Suprapubic skin (tissue), 4 donors: ENCODE measurements at regions not wholly inside any gene's neighbourhood (a gene's known extent, or its start where the extent isn't known, plus 50 kb on each side); places are given as distances from the start of the nearest gene placed in this dataset.
"Not testable (repeated sequence)": the region's sequence is repeated elsewhere in the genome, so short reads cannot be mapped to it uniquely, and the experiment has no call there.

Experiments used
- DNase-seq, 2 donors: peaks; one replicate each; pipeline ENCODE4 v3.0.0-alpha.2; 2019; ENCODE audit warnings: low spot score in 2 of 2
- H3K27ac ChIP-seq: fragments of 200-600 bp; sonication (generic); one replicate; pipeline ENCODE4 v1.5.1; 2019
- H3K27me3 ChIP-seq: fragments of 200-600 bp; sonication (generic); one replicate; pipeline ENCODE4 v1.5.1; 2019
- H3K36me3 ChIP-seq: fragments of 200-600 bp; sonication (generic); one replicate; pipeline ENCODE4 v1.5.1; 2019
- H3K4me1 ChIP-seq: fragments of 200-600 bp; sonication (generic); one replicate; pipeline ENCODE4 v1.5.1; 2019
- H3K4me3 ChIP-seq: fragments of 200-600 bp; sonication (generic); one replicate; pipeline ENCODE4 v1.5.1; 2019; ENCODE audit warnings: mild to moderate bottlenecking
- H3K9me3 ChIP-seq: fragments of 200-600 bp; sonication (generic); one replicate; pipeline ENCODE4 v1.5.1; 2019
- EP300 ChIP-seq: sonication (generic); formaldehyde crosslinking; IDR thresholded peaks from one replicate; pipeline ENCODE4 v1.6.1; 2017; ENCODE audit warnings: antibody characterized with exemption
- POLR2A ChIP-seq, 2 donors: fragments of 450-650 bp; IDR thresholded peaks; one replicate each; pipeline ENCODE4 v1.6.1; 2017; ENCODE audit warnings: antibody characterized with exemption in 2 of 2, mild to moderate bottlenecking in 2 of 2, moderate library complexity in 2 of 2
- POLR2AphosphoS5 ChIP-seq, 3 donors: sonication (generic); formaldehyde crosslinking; IDR thresholded peaks; one replicate each; pipeline ENCODE4 v1.6.1; 2017; ENCODE audit warnings: antibody characterized with exemption in 3 of 3
- WGBS: methylation state at CpG from one replicate; pipeline ENCODE4 v1.1.5; 2018; 5-methylcytosine and 5-hydroxymethylcytosine counted together
- TF ChIP-seq, protein P1 (sequence below), 2 donors: fragments of 200-600 bp in 1 of 2; fragments of 450-650 bp in 1 of 2; sonication (generic) in 1 of 2; IDR thresholded peaks; one replicate each; pipeline ENCODE4 v1.5.1; 2016 to 2019; ENCODE audit warnings: antibody characterized with exemption in 2 of 2, mild to moderate bottlenecking in 1 of 2, moderate library complexity in 1 of 2

DNA sequence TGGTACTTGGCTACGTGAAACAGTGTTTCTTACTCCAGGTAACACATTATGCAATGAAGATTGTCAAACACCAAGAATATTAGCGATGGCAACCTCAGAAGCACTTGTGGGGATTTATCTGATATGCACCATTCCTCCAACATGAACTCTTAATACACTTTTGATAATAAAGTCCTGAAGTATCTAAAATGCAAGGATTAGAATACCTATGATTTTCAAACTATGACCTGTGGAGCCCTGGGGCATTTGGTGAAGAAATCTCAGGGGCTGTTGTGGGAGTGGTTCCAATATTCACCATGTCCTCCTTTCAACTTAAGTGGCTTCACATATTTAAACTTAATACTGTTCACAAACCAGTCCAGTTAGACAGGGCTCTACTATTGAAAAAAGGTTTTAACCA is 214.6 kb upstream of the POU5F2 start:
- Histone ChIP-seq H3K9me3 (no peaks in the 10 kb centered on the region), H3K27me3 (no peaks in the 10 kb centered on the region), H3K4me3 (no peak overlapping the region), H3K4me1 (no peaks in the 10 kb centered on the region), H3K27ac (no peak overlapping the region), H3K36me3 (peaks cover 15% of the 10 kb centered on the region)
- no peak for DNase-seq
- TF ChIP-seq POLR2A (IDR thresholded peaks at IDR 0.05) (no peak), EP300 (no peak), POLR2AphosphoS5 (IDR thresholded peaks at IDR 0.05) (no peak)
- TF ChIP-seq, protein P1, sequence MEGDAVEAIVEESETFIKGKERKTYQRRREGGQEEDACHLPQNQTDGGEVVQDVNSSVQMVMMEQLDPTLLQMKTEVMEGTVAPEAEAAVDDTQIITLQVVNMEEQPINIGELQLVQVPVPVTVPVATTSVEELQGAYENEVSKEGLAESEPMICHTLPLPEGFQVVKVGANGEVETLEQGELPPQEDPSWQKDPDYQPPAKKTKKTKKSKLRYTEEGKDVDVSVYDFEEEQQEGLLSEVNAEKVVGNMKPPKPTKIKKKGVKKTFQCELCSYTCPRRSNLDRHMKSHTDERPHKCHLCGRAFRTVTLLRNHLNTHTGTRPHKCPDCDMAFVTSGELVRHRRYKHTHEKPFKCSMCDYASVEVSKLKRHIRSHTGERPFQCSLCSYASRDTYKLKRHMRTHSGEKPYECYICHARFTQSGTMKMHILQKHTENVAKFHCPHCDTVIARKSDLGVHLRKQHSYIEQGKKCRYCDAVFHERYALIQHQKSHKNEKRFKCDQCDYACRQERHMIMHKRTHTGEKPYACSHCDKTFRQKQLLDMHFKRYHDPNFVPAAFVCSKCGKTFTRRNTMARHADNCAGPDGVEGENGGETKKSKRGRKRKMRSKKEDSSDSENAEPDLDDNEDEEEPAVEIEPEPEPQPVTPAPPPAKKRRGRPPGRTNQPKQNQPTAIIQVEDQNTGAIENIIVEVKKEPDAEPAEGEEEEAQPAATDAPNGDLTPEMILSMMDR (IDR thresholded peaks at IDR 0.05), result no peak
- 95% methylated on average over 2 of the region's 2 CpGs for WGBS

DNA sequence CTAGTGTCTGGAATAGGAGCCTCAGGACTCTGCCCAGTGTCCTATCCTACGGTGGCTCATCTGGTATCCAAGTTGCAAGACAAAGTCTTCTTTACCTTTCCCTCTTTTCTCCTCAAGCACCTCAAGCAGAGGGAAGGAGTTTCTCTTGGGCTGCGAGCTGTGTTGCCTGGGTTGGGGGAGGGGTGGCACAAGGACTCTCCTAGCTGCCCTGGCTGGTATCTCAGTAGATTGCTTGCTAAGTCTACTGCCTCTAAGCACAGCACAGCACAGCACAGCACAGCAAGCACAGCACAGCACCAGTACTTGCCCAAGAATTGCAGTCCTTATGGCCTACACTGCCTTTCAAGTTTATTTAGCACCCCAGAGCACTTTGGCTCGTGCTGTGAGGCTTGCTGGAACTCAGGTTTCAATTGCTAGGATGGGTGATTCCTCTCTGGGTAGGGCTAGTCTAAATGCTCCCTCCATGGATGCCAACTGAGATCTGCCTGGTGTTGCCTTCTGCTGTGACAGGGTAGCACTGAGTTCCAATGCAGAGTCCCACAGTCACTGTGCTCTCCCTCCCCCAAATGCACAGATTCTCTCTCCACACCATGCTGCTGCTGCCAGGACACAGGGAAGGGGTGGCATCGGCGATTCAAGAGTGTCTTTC is 213.1 kb upstream of the POU5F2 start:
- no peak overlapping the region for H3K27ac ChIP-seq
- no peaks in the 10 kb centered on the region for H3K9me3 ChIP-seq
- DNase-seq, result no peak
- TF ChIP-seq EP300 (no peak), POLR2AphosphoS5 (IDR thresholded peaks at IDR 0.05) (no peak), POLR2A (IDR thresholded peaks at IDR 0.05) (no peak)
- TF ChIP-seq, protein P1 (IDR thresholded peaks at IDR 0.05), result no peak
- 100% methylated on average over 4 of the region's 5 CpGs for WGBS
- H3K4me1 ChIP-seq, result no peaks in the 10 kb centered on the region
- H3K36me3 ChIP-seq, result peaks cover 15% of the 10 kb centered on the region
- no peaks in the 10 kb centered on the region for H3K27me3 ChIP-seq
- H3K4me3 ChIP-seq, result no peak overlapping the region

DNA sequence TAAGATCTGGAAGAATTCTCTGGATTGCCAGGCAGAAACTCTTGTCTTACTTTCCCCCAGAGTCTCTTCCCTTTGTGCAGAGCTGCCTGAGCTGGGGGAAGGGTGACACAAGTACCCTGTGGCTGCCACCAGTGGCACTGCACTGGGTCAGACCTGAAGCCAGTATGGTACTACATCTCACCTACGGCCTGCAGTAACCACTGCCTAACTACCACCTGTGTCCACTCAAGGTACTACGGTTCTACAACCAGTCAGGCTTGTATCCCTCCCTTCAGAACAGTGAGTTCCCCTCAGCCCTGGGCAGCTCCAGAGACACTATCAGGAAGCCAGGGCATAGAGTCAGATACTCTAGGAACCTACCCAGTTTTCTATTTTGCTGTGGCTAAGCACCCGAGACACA is 212.0 kb upstream of the POU5F2 start:
- Histone ChIP-seq H3K36me3 (peaks cover 15% of the 10 kb centered on the region), H3K4me1 (no peaks in the 10 kb centered on the region), H3K9me3 (no peaks in the 10 kb centered on the region), H3K27ac (no peak overlapping the region), H3K27me3 (no peaks in the 10 kb centered on the region), H3K4me3 (no peak overlapping the region)
- WGBS, result 100% methylated on average over 3 of the region's 3 CpGs
- TF ChIP-seq, protein P1 (IDR thresholded peaks at IDR 0.05), result no peak
- no peak for TF ChIP-seq POLR2AphosphoS5 (IDR thresholded peaks at IDR 0.05)
- no peak for TF ChIP-seq EP300
- no peak for TF ChIP-seq POLR2A (IDR thresholded peaks at IDR 0.05)
- no peak for DNase-seq

DNA sequence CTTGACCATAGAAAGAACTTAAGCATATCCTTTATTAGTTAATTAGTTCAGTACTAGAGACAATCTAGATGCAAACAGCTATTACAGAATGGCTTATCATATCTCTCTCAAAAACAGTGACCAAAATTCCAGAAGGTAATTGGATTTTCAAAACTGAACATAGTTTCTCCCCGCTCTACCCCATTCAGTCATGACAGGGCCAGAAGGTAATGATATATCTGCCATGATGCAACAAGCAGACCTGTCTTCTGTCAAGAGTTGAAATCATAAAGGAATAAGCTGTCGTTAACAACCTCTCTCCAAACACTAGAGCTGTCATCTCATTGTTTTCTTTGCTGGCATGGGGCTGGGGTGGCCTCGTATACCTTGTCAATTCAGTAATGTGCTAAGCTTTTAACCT is 200.5 kb upstream of the POU5F2 start:
- no peaks in the 10 kb centered on the region for H3K4me1 ChIP-seq
- no peak overlapping the region for H3K4me3 ChIP-seq
- no peaks in the 10 kb centered on the region for H3K9me3 ChIP-seq
- H3K27ac ChIP-seq, result no peak overlapping the region
- 90% methylated on average over 3 of the region's 3 CpGs for WGBS
- TF ChIP-seq POLR2AphosphoS5 (IDR thresholded peaks at IDR 0.05) (no peak), EP300 (no peak), POLR2A (IDR thresholded peaks at IDR 0.05) (no peak)
- TF ChIP-seq, protein P1 (IDR thresholded peaks at IDR 0.05), result no peak
- no peaks in the 10 kb centered on the region for H3K27me3 ChIP-seq
- no peaks in the 10 kb centered on the region for H3K36me3 ChIP-seq
- no peak for DNase-seq

DNA sequence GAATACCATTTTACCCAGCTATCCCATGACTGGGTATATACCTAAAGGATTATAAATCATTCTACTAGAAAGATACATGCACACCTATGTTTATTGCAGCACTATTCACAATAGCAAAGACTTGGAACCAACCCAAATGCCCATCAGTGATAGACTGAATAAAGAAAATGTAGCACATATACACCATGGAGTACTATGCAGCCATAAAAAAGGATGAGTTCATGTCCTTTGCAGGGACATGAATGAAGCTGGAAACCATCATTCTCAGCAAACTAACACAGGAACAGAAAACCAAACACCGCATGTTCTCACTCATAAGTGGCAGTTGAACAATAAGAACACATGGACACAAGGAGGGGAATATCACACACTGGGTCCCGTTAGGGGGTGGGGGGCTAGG is 191.9 kb upstream of the POU5F2 start:
- 94% methylated on average over 2 of the region's 2 CpGs for WGBS
- H3K27me3 ChIP-seq, DNase-seq, H3K27ac ChIP-seq, H3K4me1 ChIP-seq, H3K36me3 ChIP-seq, H3K4me3 ChIP-seq, H3K9me3 ChIP-seq: not testable (repeated sequence)

DNA sequence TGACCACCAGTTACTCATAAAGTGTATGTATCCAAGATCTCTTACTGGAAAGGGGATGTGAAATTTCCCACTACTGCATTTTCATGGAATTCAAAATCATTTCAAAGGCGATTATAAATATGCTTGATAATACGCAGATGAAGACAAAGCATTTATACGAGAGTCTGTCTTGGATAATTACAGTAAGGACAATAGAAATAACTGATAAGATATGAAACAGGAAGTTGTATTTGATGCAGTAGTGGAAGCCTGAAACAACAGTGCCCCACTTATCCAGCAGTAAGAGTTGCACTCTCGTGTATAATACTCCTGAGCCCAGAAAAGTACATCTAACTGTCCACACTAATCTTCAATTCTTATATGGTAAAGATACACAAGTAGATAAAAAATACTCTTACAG is 188.7 kb upstream of the POU5F2 start:
- Histone ChIP-seq H3K27ac (no peak overlapping the region), H3K4me1 (no peaks in the 10 kb centered on the region), H3K4me3 (no peak overlapping the region), H3K36me3 (no peaks in the 10 kb centered on the region), H3K27me3 (no peaks in the 10 kb centered on the region), H3K9me3 (no peaks in the 10 kb centered on the region)
- WGBS, result 78% methylated on average over 4 of the region's 4 CpGs
- DNase-seq, result no peak
- no peak for TF ChIP-seq POLR2A (IDR thresholded peaks at IDR 0.05)
- no peak for TF ChIP-seq EP300
- TF ChIP-seq, protein P1 (IDR thresholded peaks at IDR 0.05), result no peak
- no peak for TF ChIP-seq POLR2AphosphoS5 (IDR thresholded peaks at IDR 0.05)
